ENCODE measurements at regions not wholly inside any gene's neighbourhood (a gene's known extent, or its start where the extent isn't known, plus 50 kb on each side); places are given as distances from the start of the nearest gene placed in this dataset.

DNA sequence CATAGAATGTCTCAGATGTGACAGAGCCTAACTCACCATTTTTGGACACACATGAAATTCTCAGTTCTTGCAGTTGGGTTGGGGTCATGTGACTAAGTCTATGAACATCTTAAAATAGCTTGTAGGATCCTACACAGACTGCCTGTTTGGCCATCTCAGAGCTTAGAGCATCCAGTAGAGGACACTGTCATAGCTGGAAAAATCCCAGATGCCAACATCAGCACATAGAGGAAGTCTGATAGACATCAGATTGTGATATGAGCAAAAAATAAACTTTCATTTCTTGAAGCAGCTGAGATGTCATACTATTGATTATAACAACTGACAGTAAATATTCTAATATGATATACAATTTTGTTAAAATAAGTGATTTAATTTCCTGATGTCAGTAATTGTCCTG, 207.1 kb downstream of the TRAM1L1 start:
- no peak overlapping the region for H2AFZ ChIP-seq
- Mint-ChIP-seq H3K27me3 (ENCODE audit: insufficient read depth, low read depth, poor library complexity) (no peaks in the 10 kb centered on the region), H3K9me3 (no peaks in the 10 kb centered on the region), H3K4me3 (no peak overlapping the region), H3K36me3 (ENCODE audit: low read depth) (no peaks in the 10 kb centered on the region), H3K4me1 (no peaks in the 10 kb centered on the region), H3K27ac (no peak overlapping the region)
- H4K20me1 ChIP-seq (replicated peaks; ENCODE audit: insufficient read depth), result no peaks in the 10 kb centered on the region
- H3K4me1 ChIP-seq (ENCODE audit: insufficient read depth), result no peaks in the 10 kb centered on the region
- TF ChIP-seq CREB1 (CRISPR knock-in tag; IDR thresholded peaks at IDR 0.05; ENCODE audit: low read depth) (no peak), POLR2AphosphoS5 (IDR thresholded peaks at IDR 0.05; ENCODE audit: low read depth) (no peak), JUNB (IDR thresholded peaks at IDR 0.05; ENCODE audit: unreplicated experiment) (no peak), NANOG (IDR thresholded peaks at IDR 0.05; ENCODE audit: borderline replicate concordance) (no peak), ZNF114 (CRISPR knock-in tag; IDR thresholded peaks at IDR 0.05) (no peak), EZH2phosphoT487 (IDR thresholded peaks at IDR 0.05; ENCODE audit: unreplicated experiment) (no peak), ZNF331 (CRISPR knock-in tag; IDR thresholded peaks at IDR 0.05; ENCODE audit: low read depth) (no peak), STAT1 (IDR thresholded peaks at IDR 0.05; ENCODE audit: unreplicated experiment) (no peak), EZH2 (IDR thresholded peaks at IDR 0.05; ENCODE audit: low read depth, unreplicated experiment) (no peak)
- TF ChIP-seq, protein P1, sequence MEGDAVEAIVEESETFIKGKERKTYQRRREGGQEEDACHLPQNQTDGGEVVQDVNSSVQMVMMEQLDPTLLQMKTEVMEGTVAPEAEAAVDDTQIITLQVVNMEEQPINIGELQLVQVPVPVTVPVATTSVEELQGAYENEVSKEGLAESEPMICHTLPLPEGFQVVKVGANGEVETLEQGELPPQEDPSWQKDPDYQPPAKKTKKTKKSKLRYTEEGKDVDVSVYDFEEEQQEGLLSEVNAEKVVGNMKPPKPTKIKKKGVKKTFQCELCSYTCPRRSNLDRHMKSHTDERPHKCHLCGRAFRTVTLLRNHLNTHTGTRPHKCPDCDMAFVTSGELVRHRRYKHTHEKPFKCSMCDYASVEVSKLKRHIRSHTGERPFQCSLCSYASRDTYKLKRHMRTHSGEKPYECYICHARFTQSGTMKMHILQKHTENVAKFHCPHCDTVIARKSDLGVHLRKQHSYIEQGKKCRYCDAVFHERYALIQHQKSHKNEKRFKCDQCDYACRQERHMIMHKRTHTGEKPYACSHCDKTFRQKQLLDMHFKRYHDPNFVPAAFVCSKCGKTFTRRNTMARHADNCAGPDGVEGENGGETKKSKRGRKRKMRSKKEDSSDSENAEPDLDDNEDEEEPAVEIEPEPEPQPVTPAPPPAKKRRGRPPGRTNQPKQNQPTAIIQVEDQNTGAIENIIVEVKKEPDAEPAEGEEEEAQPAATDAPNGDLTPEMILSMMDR (conservative IDR thresholded peaks at IDR 0.05; ENCODE audit: low read depth in 2 of 2), result no peak
- TF ChIP-seq, protein P2, sequence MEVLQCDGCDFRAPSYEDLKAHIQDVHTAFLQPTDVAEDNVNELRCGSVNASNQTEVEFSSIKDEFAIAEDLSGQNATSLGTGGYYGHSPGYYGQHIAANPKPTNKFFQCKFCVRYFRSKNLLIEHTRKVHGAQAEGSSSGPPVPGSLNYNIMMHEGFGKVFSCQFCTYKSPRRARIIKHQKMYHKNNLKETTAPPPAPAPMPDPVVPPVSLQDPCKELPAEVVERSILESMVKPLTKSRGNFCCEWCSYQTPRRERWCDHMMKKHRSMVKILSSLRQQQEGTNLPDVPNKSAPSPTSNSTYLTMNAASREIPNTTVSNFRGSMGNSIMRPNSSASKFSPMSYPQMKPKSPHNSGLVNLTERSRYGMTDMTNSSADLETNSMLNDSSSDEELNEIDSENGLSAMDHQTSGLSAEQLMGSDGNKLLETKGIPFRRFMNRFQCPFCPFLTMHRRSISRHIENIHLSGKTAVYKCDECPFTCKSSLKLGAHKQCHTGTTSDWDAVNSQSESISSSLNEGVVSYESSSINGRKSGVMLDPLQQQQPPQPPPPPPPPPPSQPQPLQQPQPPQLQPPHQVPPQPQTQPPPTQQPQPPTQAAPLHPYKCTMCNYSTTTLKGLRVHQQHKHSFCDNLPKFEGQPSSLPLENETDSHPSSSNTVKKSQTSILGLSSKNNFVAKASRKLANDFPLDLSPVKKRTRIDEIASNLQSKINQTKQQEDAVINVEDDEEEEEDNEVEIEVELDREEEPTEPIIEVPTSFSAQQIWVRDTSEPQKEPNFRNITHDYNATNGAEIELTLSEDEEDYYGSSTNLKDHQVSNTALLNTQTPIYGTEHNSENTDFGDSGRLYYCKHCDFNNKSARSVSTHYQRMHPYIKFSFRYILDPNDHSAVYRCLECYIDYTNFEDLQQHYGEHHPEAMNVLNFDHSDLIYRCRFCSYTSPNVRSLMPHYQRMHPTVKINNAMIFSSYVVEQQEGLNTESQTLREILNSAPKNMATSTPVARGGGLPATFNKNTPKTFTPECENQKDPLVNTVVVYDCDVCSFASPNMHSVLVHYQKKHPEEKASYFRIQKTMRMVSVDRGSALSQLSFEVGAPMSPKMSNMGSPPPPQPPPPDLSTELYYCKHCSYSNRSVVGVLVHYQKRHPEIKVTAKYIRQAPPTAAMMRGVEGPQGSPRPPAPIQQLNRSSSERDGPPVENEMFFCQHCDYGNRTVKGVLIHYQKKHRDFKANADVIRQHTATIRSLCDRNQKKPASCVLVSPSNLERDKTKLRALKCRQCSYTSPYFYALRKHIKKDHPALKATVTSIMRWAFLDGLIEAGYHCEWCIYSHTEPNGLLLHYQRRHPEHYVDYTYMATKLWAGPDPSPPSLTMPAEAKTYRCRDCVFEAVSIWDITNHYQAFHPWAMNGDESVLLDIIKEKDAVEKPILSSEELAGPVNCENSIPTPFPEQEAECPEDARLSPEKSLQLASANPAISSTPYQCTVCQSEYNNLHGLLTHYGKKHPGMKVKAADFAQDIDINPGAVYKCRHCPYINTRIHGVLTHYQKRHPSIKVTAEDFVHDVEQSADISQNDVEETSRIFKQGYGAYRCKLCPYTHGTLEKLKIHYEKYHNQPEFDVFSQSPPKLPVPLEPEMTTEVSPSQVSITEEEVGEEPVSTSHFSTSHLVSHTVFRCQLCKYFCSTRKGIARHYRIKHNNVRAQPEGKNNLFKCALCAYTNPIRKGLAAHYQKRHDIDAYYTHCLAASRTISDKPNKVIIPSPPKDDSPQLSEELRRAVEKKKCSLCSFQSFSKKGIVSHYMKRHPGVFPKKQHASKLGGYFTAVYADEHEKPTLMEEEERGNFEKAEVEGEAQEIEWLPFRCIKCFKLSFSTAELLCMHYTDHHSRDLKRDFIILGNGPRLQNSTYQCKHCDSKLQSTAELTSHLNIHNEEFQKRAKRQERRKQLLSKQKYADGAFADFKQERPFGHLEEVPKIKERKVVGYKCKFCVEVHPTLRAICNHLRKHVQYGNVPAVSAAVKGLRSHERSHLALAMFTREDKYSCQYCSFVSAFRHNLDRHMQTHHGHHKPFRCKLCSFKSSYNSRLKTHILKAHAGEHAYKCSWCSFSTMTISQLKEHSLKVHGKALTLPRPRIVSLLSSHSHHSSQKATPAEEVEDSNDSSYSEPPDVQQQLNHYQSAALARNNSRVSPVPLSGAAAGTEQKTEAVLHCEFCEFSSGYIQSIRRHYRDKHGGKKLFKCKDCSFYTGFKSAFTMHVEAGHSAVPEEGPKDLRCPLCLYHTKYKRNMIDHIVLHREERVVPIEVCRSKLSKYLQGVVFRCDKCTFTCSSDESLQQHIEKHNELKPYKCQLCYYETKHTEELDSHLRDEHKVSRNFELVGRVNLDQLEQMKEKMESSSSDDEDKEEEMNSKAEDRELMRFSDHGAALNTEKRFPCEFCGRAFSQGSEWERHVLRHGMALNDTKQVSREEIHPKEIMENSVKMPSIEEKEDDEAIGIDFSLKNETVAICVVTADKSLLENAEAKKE (CRISPR knock-in tag; IDR thresholded peaks at IDR 0.05), result no peak
- TF ChIP-seq, protein P3, sequence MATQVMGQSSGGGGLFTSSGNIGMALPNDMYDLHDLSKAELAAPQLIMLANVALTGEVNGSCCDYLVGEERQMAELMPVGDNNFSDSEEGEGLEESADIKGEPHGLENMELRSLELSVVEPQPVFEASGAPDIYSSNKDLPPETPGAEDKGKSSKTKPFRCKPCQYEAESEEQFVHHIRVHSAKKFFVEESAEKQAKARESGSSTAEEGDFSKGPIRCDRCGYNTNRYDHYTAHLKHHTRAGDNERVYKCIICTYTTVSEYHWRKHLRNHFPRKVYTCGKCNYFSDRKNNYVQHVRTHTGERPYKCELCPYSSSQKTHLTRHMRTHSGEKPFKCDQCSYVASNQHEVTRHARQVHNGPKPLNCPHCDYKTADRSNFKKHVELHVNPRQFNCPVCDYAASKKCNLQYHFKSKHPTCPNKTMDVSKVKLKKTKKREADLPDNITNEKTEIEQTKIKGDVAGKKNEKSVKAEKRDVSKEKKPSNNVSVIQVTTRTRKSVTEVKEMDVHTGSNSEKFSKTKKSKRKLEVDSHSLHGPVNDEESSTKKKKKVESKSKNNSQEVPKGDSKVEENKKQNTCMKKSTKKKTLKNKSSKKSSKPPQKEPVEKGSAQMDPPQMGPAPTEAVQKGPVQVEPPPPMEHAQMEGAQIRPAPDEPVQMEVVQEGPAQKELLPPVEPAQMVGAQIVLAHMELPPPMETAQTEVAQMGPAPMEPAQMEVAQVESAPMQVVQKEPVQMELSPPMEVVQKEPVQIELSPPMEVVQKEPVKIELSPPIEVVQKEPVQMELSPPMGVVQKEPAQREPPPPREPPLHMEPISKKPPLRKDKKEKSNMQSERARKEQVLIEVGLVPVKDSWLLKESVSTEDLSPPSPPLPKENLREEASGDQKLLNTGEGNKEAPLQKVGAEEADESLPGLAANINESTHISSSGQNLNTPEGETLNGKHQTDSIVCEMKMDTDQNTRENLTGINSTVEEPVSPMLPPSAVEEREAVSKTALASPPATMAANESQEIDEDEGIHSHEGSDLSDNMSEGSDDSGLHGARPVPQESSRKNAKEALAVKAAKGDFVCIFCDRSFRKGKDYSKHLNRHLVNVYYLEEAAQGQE (IDR thresholded peaks at IDR 0.05; ENCODE audit: unreplicated experiment), result no peak
- TF ChIP-seq, protein P4, sequence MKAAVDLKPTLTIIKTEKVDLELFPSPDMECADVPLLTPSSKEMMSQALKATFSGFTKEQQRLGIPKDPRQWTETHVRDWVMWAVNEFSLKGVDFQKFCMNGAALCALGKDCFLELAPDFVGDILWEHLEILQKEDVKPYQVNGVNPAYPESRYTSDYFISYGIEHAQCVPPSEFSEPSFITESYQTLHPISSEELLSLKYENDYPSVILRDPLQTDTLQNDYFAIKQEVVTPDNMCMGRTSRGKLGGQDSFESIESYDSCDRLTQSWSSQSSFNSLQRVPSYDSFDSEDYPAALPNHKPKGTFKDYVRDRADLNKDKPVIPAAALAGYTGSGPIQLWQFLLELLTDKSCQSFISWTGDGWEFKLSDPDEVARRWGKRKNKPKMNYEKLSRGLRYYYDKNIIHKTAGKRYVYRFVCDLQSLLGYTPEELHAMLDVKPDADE (IDR thresholded peaks at IDR 0.05), result no peak
- no peaks in the 10 kb centered on the region for H3K27me3 ChIP-seq (ENCODE audit: insufficient read depth)
- H3K79me2 ChIP-seq (replicated peaks; ENCODE audit: insufficient read depth), result no peaks in the 10 kb centered on the region
- H3F3A ChIP-seq (replicated peaks; ENCODE audit: low read depth), result no peaks in the 10 kb centered on the region
- DNase-seq (ENCODE audit: low spot score) (no peak), ATAC-seq (no peak)
- no peak overlapping the region for H3K4me3 ChIP-seq
- no peak overlapping the region for H3K27ac ChIP-seq (ENCODE audit: low read depth)
- H3K4me2 ChIP-seq, result no peak overlapping the region
- no peaks in the 10 kb centered on the region for H3K9me2 ChIP-seq (ENCODE audit: insufficient read depth)
- H3K36me3 ChIP-seq (ENCODE audit: insufficient read depth), result no peaks in the 10 kb centered on the region

All from GM23338 (cell line).